ENCODE measurements at regions not wholly inside any gene's neighbourhood (a gene's known extent, or its start where the extent isn't known, plus 50 kb on each side); places are given as distances from the start of the nearest gene placed in this dataset.
A peak's percentile ranks its signal among the peaks of the same experiment; 100 is the strongest.

GRCh38 chr1:68314151-68314780, 81.9 kb upstream of the WLS start:
- Histone ChIP-seq H3K27ac (no peak overlapping the region), H3K27me3 (replicated peaks; ENCODE audit: insufficient read depth) (no peaks in the 10 kb centered on the region), H3K36me3 (no peaks in the 10 kb centered on the region), H3K4me3 (peak overlapping the region; percentile 17), H3K4me1 (ENCODE audit: control insufficient read depth in 1 of 2, low read depth in 2 of 2) (peaks cover 9 to 15% of the 10 kb centered on the region in 2 donors), H3K9me3 (no peaks in the 10 kb centered on the region)
- ATAC-seq (ENCODE audit: insufficient number of reproducible peaks, low FRiP score, low read depth): no peak
- no peak for DNase-seq (ENCODE audit: low spot score)
- no peak for TF ChIP-seq CTCF (IDR thresholded peaks at IDR 0.05)

- H3K4me1 ChIP-seq (ENCODE audit: control insufficient read depth in 1 of 2, low read depth in 2 of 2): peaks cover 9 to 15% of the 10 kb centered on the region in 2 donors
- H3K4me3 ChIP-seq: peak overlapping the region; percentile 17
- no peak overlapping the region for H3K27ac ChIP-seq
- no peak for TF ChIP-seq CTCF (IDR thresholded peaks at IDR 0.05)
- H3K27me3 ChIP-seq (replicated peaks; ENCODE audit: insufficient read depth): no peaks in the 10 kb centered on the region
- no peaks in the 10 kb centered on the region for H3K36me3 ChIP-seq
- H3K9me3 ChIP-seq: no peaks in the 10 kb centered on the region
- ATAC-seq (ENCODE audit: insufficient number of reproducible peaks, low FRiP score, low read depth) (no peak), DNase-seq (ENCODE audit: low spot score) (no peak)
Observed at GRCh38 chr1:68313735-68314134, 81.4 kb upstream of the WLS start.

DNA sequence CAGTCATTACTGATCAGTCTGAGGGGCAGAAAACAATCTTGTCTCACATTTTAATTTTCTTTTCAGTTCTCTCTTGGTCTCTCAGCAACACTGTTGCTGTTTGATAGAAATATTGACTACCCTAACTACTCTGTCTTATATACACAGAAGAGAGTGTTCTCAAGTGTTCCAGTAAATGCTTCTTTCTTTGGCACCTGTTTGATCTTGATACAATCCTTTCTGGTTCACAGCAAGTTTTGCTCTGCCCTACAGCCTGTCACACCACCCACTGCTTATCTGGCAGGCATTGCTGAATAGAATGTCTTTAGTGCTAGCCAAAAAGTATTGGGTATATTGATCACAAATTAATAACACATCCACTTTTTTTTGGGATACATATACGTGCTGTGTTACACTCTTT, 75.7 kb upstream of the WLS start:
- H3K4me3 ChIP-seq: no peak overlapping the region
- no peaks in the 10 kb centered on the region for H3K27me3 ChIP-seq (replicated peaks; ENCODE audit: insufficient read depth)
- ATAC-seq (ENCODE audit: insufficient number of reproducible peaks, low FRiP score, low read depth) (no peak), DNase-seq (ENCODE audit: low spot score) (no peak)
- peaks cover 0 to 8% of the 10 kb centered on the region in 2 donors for H3K4me1 ChIP-seq (ENCODE audit: control insufficient read depth in 1 of 2, low read depth in 2 of 2)
- TF ChIP-seq CTCF (IDR thresholded peaks at IDR 0.05): no peak
- no peak overlapping the region for H3K27ac ChIP-seq
- H3K9me3 ChIP-seq: no peaks in the 10 kb centered on the region
- H3K36me3 ChIP-seq: no peaks in the 10 kb centered on the region

DNA sequence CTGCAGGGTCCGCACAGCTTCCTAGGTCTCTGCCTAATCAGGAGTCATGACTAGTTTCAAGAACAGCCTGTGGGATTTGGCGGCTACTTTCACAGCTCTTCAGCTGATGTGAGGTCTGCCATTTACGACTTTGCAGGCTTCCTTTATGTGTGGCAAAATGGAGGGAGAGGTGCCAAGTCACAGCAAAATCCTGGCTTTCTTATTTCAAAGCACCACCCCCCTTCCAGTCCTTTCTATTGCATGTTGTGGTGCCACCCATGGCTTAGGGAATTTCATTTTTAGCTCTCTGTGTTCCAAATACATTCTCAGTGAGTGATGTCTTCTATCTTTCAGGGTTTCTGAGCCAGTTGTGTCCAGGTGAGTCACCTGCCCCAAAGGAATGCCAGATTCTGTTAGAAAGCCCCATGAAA, 75.1 kb upstream of the WLS start:
- H3K27ac ChIP-seq: no peak overlapping the region
- no peak for TF ChIP-seq CTCF (IDR thresholded peaks at IDR 0.05)
- H3K36me3 ChIP-seq: no peaks in the 10 kb centered on the region
- no peaks in the 10 kb centered on the region for H3K27me3 ChIP-seq (replicated peaks; ENCODE audit: insufficient read depth)
- no peak overlapping the region for H3K4me3 ChIP-seq
- peaks cover 0 to 8% of the 10 kb centered on the region in 2 donors for H3K4me1 ChIP-seq (ENCODE audit: control insufficient read depth in 1 of 2, low read depth in 2 of 2)
- DNase-seq (ENCODE audit: low spot score) (no peak), ATAC-seq (ENCODE audit: insufficient number of reproducible peaks, low FRiP score, low read depth) (no peak)
- H3K9me3 ChIP-seq: no peaks in the 10 kb centered on the region

DNA sequence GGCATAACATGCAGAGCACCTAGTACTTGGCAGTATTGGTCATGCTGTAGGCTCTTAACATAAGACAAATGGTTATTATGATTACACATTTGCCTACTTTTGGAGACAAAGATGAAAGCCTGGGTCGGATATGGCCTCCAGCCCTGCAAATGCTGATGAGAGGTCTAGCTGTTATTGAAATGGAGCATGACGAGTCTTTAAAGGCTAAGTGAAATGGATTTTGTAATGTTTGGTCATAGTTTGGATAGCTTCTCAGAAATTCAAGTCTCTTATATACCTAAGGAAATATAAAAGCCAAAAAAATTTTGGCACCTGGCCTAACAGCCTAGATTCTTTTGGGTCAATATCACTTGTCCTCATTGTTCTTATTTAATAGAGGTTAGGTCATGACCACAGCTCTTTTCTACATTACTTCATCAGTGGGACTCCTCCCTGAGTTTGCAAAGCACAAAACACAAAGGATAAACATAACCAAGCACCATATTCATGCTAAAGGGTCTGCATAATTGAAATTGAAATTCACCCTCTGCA, 69.2 kb upstream of the WLS start:
- no peak for TF ChIP-seq CTCF (IDR thresholded peaks at IDR 0.05)
- H3K9me3 ChIP-seq: no peaks in the 10 kb centered on the region
- H3K27ac ChIP-seq: no peak overlapping the region
- H3K4me1 ChIP-seq (ENCODE audit: control insufficient read depth in 1 of 2, low read depth in 2 of 2): no peaks in the 10 kb centered on the region
- no peaks in the 10 kb centered on the region for H3K36me3 ChIP-seq
- no peaks in the 10 kb centered on the region for H3K27me3 ChIP-seq (replicated peaks; ENCODE audit: insufficient read depth)
- no peak for DNase-seq (ENCODE audit: low spot score)
- no peak overlapping the region for H3K4me3 ChIP-seq
- no peak for ATAC-seq (ENCODE audit: insufficient number of reproducible peaks, low FRiP score, low read depth)

Measured in thoracic aorta (tissue), 2 donors.